ENCODE measurements at regions not wholly inside any gene's neighbourhood (a gene's known extent, or its start where the extent isn't known, plus 50 kb on each side); places are given as distances from the start of the nearest gene placed in this dataset.
A peak's percentile ranks its signal among the peaks of the same experiment; 100 is the strongest.

DNA sequence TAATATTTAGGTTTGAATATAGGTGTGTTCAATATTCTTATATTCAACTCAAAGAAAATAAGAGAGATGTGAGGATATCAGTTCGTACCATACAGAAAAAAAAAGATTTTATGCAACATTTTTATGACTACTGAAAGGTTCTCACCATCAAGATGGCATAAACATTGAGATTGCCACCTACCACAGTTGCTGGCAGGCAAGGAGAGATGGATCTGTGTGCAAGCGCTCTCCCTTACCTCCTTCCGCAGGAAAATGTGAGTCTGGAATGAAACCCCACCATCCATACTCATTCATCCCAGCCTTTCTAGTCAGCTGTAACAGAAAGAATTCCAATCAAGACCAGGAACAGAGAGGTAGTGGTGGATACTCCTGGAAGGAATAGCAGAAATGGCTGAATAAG is 376.9 kb downstream of the PPP3CA start:
- DNase-seq (ENCODE audit: low read depth): no peak

DNA sequence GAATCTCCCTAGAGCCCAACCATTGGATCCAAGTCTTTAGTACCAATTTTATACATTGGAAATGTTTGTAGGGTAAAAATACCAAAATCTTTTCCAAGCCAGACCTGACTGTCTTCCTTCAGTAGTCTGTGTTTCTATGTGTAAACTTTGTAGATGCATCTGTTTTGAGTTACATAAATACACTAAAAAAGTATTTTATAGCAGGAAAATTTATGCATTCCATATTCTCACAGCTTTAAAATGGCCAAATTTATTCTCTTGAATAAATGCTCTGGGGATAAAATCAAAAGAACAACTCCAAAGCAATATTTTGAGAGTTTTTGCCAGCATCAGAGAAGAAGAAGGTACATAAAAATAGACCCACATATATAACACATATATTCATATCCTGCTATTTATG is 377.4 kb downstream of the PPP3CA start:
- no peak for DNase-seq (ENCODE audit: low read depth)

DNA sequence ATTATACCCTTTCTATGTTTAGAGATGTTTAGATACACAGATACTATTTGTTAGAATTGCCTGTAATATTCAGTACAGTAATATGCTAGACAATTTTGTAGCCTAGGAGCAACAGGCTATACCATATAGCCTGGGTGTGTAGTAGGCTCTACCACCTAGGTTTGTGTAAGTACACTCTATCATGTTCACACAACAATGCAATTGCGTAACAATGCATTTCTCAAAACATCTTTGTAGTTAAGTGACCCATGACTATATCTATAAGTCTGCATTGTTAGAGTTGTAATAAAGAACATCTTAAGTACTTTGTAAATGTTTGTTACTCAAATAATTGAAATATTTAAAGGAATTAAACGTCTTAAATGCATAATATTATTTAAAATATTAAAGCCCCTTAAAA is 379.3 kb downstream of the PPP3CA start:
- no peak for DNase-seq (ENCODE audit: low read depth)

GRCh38 chr4:100963627-100964026 is 383.7 kb downstream of the PPP3CA start:
- no peak for DNase-seq (ENCODE audit: low read depth)

GRCh38 chr4:100962698-100963097 is 384.6 kb downstream of the PPP3CA start:
- DNase-seq (ENCODE audit: low read depth): no peak

DNA sequence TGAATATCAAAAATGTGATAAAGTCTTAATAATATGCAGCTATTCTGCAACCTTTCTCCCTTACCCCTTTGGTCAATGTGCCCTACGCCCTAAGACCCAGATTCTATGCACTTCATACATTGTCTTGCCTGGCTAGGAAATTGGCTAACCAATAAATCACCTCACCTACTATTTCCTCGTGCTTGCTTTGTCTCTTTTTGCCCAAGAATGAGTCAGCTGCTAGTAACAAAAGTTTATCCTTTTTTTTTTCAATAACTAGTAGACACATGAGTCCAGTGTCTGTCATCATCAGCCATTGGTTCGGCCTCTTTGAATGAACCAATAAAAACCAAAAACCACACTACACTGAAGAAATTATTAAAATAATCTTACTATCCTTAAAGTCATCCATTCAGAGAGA is 387.1 kb downstream of the PPP3CA start:
- peak; percentile 21 for DNase-seq (ENCODE audit: low read depth)

DNA sequence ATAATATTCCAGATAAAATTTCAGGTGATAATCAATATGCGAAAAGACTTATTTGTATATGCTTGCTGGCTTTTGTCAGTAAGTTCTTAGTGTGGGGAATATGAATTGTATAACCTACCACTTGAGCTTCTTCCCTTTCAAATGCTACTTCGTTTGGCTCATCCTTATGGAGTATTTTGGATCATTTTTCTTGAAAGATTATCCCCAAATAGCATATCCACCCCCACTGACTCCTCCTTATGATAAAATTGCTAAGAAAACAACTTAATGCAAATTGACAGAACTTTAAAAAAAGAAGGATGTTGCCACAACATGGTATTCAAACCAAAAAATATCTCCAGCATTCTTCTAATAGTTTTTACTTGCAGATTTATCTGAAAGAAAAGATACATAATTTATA is 393.3 kb downstream of the PPP3CA start:
- DNase-seq (ENCODE audit: low read depth): no peak

GRCh38 chr4:100953616-100954015 is 393.7 kb downstream of the PPP3CA start:
- DNase-seq (ENCODE audit: low read depth): no peak

GRCh38 chr4:100952590-100952989 is 394.7 kb downstream of the PPP3CA start:
- DNase-seq (ENCODE audit: low read depth): no peak

- DNase-seq (ENCODE audit: low read depth): no peak
These were observed 397.9 kb downstream of the PPP3CA start for GRCh38 chr4:100949350-100949935.

DNA sequence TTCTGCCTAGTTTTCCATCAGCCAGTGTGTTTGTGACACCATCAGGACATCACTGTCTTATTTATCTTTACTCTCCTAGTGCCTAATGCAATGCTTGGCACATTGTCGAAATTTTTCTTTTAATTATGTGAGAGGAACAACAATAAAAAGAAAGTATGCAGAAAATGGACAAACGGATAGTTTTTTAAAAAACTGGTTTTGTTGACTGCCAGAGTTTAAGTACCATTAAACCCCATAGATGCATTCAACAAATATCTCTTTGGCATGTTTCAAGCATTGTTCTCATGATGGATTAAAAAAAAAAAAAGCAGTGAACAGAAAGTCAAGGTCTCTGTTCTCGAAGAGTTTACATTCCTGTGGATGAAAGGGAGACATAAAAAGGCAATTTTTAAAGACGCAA is 398.4 kb downstream of the PPP3CA start:
- DNase-seq (ENCODE audit: low read depth): no peak

DNA sequence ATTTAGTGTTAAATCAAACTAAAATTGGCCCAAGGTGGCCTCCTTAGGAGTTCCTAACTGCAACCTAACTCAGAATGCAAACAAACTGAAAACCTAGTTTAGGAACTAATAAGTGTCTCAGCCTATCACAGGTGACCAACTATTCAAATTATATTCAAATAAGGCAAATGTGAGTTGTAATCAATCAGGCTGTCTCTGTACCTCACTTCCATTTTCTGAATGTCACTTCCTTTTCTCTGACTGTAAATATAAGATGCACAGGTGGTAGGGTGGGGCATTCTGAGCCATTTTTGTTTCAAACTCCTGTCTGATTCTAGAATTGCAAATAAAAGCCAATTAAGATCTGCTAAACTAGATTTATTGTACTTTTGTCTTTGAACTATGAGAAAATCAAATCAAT is 401.5 kb downstream of the PPP3CA start:
- DNase-seq (ENCODE audit: low read depth): no peak

DNA sequence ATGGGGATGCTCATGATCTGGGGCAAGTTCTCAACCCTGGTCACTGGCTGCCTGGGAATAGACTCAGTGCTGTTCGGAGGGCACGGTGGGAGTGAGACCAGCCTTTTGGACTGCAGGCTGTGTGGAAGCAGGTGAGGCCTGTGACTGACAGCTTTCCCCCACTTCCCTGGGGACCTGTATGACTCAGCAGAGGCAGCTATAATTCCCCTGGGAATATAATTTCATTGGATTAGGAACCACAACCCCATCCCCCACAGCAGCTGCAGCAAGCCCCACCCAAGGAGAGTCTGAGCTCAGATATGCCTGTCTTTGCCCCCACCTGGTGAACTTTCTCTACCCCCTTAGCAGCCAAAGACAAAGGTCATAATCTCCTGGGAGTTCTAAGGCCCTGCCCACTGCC is 408.6 kb downstream of the PPP3CA start:
- no peak for DNase-seq (ENCODE audit: low read depth)

DNA sequence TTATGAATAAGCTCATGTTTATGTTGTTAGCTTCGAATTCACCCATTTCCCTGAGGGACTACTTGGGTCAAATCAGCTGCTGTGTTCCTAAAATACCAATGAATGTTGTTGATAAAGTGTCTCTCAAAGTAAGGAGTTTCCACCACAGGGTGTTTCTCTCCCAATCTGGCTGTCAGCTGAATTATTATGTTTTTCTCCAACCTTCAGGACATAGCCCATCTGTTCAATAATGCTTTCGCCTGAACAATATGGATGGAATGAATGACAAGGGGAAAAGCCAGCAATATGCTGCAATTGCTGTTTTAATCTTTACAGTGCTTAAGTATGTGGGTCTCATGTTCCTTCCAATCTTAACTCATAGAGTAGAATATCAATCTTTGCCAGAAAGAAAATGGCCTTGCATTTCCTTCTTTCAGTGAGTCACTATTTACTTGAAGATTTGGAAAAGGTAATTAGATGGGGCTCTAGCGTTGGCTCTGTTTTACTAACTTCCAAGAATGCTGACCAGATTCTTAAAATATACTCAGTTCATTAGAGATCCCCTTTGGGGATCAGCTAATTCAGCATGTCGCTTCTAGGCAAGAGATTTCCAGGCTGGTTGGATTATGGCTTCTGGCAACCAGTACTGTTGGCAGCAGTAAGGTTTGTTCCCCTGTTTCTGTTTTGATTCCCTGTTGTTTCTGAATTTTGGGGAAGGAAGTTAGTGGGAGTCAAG is 410.5 kb downstream of the PPP3CA start:
- no peak for DNase-seq (ENCODE audit: low read depth)

- DNase-seq (ENCODE audit: low read depth): peak; percentile 8
These were observed 412.2 kb downstream of the PPP3CA start for GRCh38 chr4:100935090-100935489.

DNA sequence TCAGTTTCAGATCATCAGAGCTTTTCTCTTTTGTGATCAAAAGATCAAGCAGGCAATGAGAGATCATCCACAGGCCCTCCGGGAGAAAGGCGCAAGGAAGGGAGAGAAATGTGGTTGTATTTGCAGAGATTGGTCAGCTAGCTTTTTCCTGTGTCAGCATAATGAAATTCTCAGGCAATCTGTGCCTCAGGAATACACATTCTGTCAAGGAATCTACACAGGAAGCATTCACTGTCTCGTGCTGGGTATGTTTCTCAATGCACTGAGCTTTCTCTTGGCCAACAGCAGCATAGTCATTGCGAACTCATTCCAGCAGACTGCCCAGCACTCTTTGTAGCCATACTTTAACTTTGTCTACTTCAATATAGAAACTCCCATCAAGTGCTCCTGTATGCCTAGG is 413.7 kb downstream of the PPP3CA start:
- DNase-seq (ENCODE audit: low read depth): peak; percentile 30

GRCh38 chr4:100929758-100930157 is 411.9 kb upstream of the EMCN start:
- DNase-seq (ENCODE audit: low read depth): no peak

DNA sequence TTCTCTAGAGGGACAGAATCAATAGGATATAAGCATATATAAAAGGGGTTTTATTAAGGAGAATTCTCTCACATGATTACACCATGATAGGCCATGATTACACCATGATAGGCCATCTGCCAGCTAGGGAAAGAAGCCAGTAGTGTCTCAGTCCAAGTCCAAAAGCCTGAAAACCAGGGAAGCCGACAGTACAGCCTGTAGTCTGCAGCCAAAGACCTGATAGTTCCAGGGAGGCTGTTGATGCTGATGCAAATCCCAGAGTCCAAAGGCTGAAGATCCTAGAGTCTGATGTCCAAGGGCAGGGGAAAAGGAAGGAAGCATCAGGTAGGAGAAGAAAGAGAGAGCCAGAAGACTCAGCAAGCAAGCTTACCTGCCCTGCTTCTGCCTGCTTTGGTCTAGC is 411.3 kb upstream of the EMCN start:
- DNase-seq (ENCODE audit: low read depth): no peak

DNA sequence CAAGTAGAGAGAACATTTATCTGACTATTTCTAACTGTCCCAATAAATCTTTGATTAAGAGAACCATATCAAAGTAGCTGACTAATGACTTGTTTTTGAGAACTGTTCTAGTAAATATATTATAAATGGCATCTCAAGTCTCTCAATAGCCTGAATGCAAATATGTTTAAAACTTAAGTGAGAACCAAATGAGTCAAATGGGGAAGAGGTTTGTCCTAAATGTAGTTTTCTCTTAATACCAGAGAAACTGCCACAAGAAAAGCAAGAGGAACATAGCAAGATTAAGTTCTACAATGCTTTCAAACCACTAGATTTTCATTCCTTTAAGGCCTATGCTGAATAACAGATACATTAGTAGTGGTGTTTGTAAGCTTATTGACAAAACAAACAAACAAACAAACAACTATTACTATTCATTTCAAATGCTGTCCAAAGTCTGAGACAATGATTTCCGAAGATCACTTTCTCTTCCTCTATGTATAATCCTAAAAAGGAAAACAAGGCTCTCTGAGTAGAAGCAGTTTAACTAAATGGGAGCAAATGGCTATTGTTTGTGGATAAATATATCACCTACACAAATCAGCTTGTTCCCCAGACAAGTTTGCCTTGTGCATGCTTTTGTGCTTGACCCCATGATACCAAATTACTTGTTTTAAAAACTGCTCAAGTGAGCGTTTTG is 408.4 kb upstream of the EMCN start:
- DNase-seq (ENCODE audit: low read depth): no peak

- no peak for DNase-seq (ENCODE audit: low read depth)
These were observed 395.9 kb upstream of the EMCN start for GRCh38 chr4:100913685-100914084.

GRCh38 chr4:100908540-100908939 is 390.7 kb upstream of the EMCN start:
- DNase-seq (ENCODE audit: low read depth): no peak

DNA sequence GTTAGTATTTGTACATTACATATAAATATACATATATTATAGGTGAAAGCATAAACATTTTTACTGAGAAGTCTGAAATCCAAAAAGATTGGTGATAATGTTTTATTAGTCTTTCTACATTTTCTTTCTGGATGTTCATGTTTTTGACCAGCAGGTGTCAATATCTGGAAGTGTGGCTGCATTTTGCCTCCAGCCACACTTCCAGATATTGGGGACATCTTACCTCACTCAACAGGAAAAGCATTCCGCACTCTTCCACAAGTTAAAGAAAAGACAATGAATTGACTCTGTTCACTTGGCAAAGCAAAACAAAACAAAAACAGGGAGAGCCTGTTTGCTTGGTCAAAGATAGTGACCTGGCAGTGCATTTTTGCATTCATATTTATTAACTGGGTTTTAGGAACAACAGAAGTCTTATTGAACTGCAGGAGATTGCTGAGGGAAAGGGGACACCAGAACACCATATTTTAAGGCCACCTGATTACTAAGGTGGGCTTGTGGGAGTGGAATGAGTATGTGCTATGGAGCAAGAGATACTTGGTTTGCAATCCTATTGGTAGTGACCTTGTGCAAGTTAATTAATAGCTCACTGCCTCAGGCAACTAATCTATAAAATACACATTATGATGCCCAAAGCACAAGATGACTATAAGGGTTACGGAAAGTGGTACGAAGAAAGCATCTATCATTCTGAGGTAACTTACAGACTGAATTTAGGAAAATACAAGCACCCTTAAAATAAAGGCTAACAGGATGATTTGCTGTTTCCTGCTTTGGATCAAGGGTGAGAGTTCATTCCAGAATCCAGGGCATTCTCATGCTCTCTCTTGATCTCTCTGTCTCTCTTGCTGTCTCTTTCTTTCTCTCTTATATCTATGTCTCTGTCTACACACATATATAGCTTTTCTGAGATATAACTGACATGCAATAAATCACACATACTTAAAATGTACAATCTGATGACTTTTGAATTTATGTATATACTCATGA is 389.9 kb upstream of the EMCN start:
- DNase-seq (ENCODE audit: low read depth): no peak
